ENCODE measurements at regions not wholly inside any gene's neighbourhood (a gene's known extent, or its start where the extent isn't known, plus 50 kb on each side); places are given as distances from the start of the nearest gene placed in this dataset.
A peak's percentile ranks its signal among the peaks of the same experiment; 100 is the strongest.

GRCh38 chr7:85693326-85693725 lies 506.5 kb upstream of the SEMA3D start:
- no peaks in the 10 kb centered on the region for H3K36me3 ChIP-seq
- DNase-seq = no peak
- no peak overlapping the region for H3K27ac ChIP-seq
- 96 to 100% (median 98%) methylated on average over 2 of the region's 2 CpGs for WGBS, 5 donors
- H3K27me3 ChIP-seq = no peaks in the 10 kb centered on the region
- no peak for TF ChIP-seq CTCF (IDR thresholded peaks at IDR 0.05)
- TF ChIP-seq POLR2A (IDR thresholded peaks at IDR 0.05) = no peak
- TF ChIP-seq POLR2AphosphoS5 (IDR thresholded peaks at IDR 0.05) = no peak
- no peak for TF ChIP-seq EP300 (IDR thresholded peaks at IDR 0.05)
- intact Hi-C loops (cut with DNase I; ENCODE audit: low total_unique reads) = no loop called here
- H3K4me1 ChIP-seq = no peaks in the 10 kb centered on the region
- H3K9me3 ChIP-seq = no peaks in the 10 kb centered on the region
- H3K4me3 ChIP-seq = no peak overlapping the region

- Histone ChIP-seq H3K4me3 (no peak overlapping the region), H3K9me3 (no peaks in the 10 kb centered on the region), H3K36me3 (no peaks in the 10 kb centered on the region), H3K27me3 (no peaks in the 10 kb centered on the region), H3K27ac (no peak overlapping the region), H3K4me1 (no peaks in the 10 kb centered on the region)
- DNase-seq = peak in 1 of 2 donors; percentile 43
- intact Hi-C loops (cut with DNase I; ENCODE audit: low total_unique reads) = no loop called here
- 62 to 82% (median 78%) methylated on average over 2 of the region's 2 CpGs for WGBS, 5 donors
- TF ChIP-seq CTCF (IDR thresholded peaks at IDR 0.05) (no peak), EP300 (IDR thresholded peaks at IDR 0.05) (no peak), POLR2AphosphoS5 (IDR thresholded peaks at IDR 0.05) (no peak), POLR2A (IDR thresholded peaks at IDR 0.05) (no peak)
Observed at GRCh38 chr7:85688712-85689111, 501.9 kb upstream of the SEMA3D start.

- no peak for TF ChIP-seq EP300 (IDR thresholded peaks at IDR 0.05)
- no peak for TF ChIP-seq CTCF (IDR thresholded peaks at IDR 0.05)
- TF ChIP-seq POLR2AphosphoS5 (IDR thresholded peaks at IDR 0.05) = no peak
- TF ChIP-seq POLR2A (IDR thresholded peaks at IDR 0.05) = no peak
- intact Hi-C loops (cut with DNase I; ENCODE audit: low total_unique reads) = no loop called here
- 83 to 92% (median 91%) methylated on average over 7 of the region's 7 CpGs for WGBS, 5 donors
Observed at GRCh38 chr7:85686401-85687181, 499.7 kb upstream of the SEMA3D start.

GRCh38 chr7:85685901-85686300 lies 499.0 kb upstream of the SEMA3D start:
- DNase-seq = no peak
- Histone ChIP-seq H3K9me3 (no peaks in the 10 kb centered on the region), H3K27me3 (no peaks in the 10 kb centered on the region), H3K4me3 (no peak overlapping the region), H3K36me3 (no peaks in the 10 kb centered on the region), H3K27ac (no peak overlapping the region), H3K4me1 (no peaks in the 10 kb centered on the region)
- intact Hi-C loops (cut with DNase I; ENCODE audit: low total_unique reads) = no loop called here
- no peak for TF ChIP-seq EP300 (IDR thresholded peaks at IDR 0.05)
- no peak for TF ChIP-seq POLR2A (IDR thresholded peaks at IDR 0.05)
- no peak for TF ChIP-seq CTCF (IDR thresholded peaks at IDR 0.05)
- TF ChIP-seq POLR2AphosphoS5 (IDR thresholded peaks at IDR 0.05) = no peak

More at GRCh38 chr7:85686401-85687181, 499.7 kb upstream of the SEMA3D start:
- Histone ChIP-seq H3K36me3 (no peaks in the 10 kb centered on the region), H3K4me3 (no peak overlapping the region), H3K27me3 (no peaks in the 10 kb centered on the region), H3K9me3 (no peaks in the 10 kb centered on the region), H3K27ac (no peak overlapping the region), H3K4me1 (no peaks in the 10 kb centered on the region)
- no peak for DNase-seq
